DMS 273 (cell line): ENCODE measurements at regions not wholly inside any gene's neighbourhood (a gene's known extent, or its start where the extent isn't known, plus 50 kb on each side); places are given as distances from the start of the nearest gene placed in this dataset.

ENCODE experiments used
- DNase-seq: peaks from one replicate; lab custom pipeline; 2025; ENCODE audit not compliant: unreplicated experiment; lab: John Stamatoyannopoulos, UW

GRCh38 chr7:136183981-136184380, 206.8 kb upstream of the MTPN start:
- DNase-seq = peak; percentile 5

- DNase-seq = no peak
Observed at GRCh38 chr7:136180984-136181383, 203.8 kb upstream of the MTPN start.

GRCh38 chr7:136179851-136180721, 202.9 kb upstream of the MTPN start:
- DNase-seq = no peak

- no peak for DNase-seq
Observed at GRCh38 chr7:136179154-136179553, 202.0 kb upstream of the MTPN start.

GRCh38 chr7:136174477-136175125, 197.4 kb upstream of the MTPN start:
- no peak for DNase-seq

- DNase-seq = no peak
Observed at GRCh38 chr7:136173874-136174273, 196.7 kb upstream of the MTPN start.

GRCh38 chr7:136171233-136171632, 194.1 kb upstream of the MTPN start:
- no peak for DNase-seq

GRCh38 chr7:136168821-136169220, 191.7 kb upstream of the MTPN start:
- no peak for DNase-seq

GRCh38 chr7:136167991-136168390, 190.8 kb upstream of the MTPN start:
- DNase-seq = no peak

- DNase-seq = no peak
Observed at GRCh38 chr7:136166521-136166920, 189.4 kb upstream of the MTPN start.

- no peak for DNase-seq
Observed at GRCh38 chr7:136163340-136163801, 186.2 kb upstream of the MTPN start.

- no peak for DNase-seq
Observed at GRCh38 chr7:136150311-136150710, 173.2 kb upstream of the MTPN start.

GRCh38 chr7:136148920-136149319, 171.8 kb upstream of the MTPN start:
- DNase-seq = no peak

- no peak for DNase-seq
Observed at GRCh38 chr7:136146925-136147324, 169.8 kb upstream of the MTPN start.

- DNase-seq = no peak
Observed at GRCh38 chr7:136144182-136144581, 167.0 kb upstream of the MTPN start.

GRCh38 chr7:136143271-136143670, 166.1 kb upstream of the MTPN start:
- no peak for DNase-seq

- no peak for DNase-seq
Observed at GRCh38 chr7:136142583-136142982, 165.4 kb upstream of the MTPN start.

- DNase-seq = no peak
Observed at GRCh38 chr7:136140469-136140868, 163.3 kb upstream of the MTPN start.

GRCh38 chr7:136139417-136139816, 162.3 kb upstream of the MTPN start:
- no peak for DNase-seq

GRCh38 chr7:136138991-136139390, 161.8 kb upstream of the MTPN start:
- DNase-seq = no peak

GRCh38 chr7:136136906-136137454, 159.8 kb upstream of the MTPN start:
- DNase-seq = no peak

GRCh38 chr7:136134503-136134902, 157.3 kb upstream of the MTPN start:
- no peak for DNase-seq
